ENCODE measurements at regions not wholly inside any gene's neighbourhood (a gene's known extent, or its start where the extent isn't known, plus 50 kb on each side); places are given as distances from the start of the nearest gene placed in this dataset.

GRCh38 chr18:53753601-53754000 lies 470.9 kb downstream of the MBD2 start:
- DNase-seq (ENCODE audit: low read depth): no peak

- DNase-seq (ENCODE audit: low read depth): no peak
Observed at GRCh38 chr18:53752781-53753367, 471.6 kb downstream of the MBD2 start.

GRCh38 chr18:53749766-53750165 lies 474.7 kb downstream of the MBD2 start:
- DNase-seq (ENCODE audit: low read depth): no peak

- peak; percentile 20 for DNase-seq (ENCODE audit: low read depth)
Observed at GRCh38 chr18:53747663-53748160, 476.8 kb downstream of the MBD2 start.

GRCh38 chr18:53747210-53747609 lies 477.3 kb downstream of the MBD2 start:
- no peak for DNase-seq (ENCODE audit: low read depth)

GRCh38 chr18:53745986-53746385 lies 478.5 kb downstream of the MBD2 start:
- DNase-seq (ENCODE audit: low read depth): no peak

GRCh38 chr18:53745224-53745967 lies 479.1 kb downstream of the MBD2 start:
- no peak for DNase-seq (ENCODE audit: low read depth)

- no peak for DNase-seq (ENCODE audit: low read depth)
Observed at GRCh38 chr18:53739700-53740099, 484.8 kb downstream of the MBD2 start.

- DNase-seq (ENCODE audit: low read depth): no peak
Observed at GRCh38 chr18:53735526-53735925, 488.9 kb downstream of the MBD2 start.

- DNase-seq (ENCODE audit: low read depth): no peak
Observed at GRCh38 chr18:53715243-53715853, 509.1 kb downstream of the MBD2 start.

- DNase-seq (ENCODE audit: low read depth): no peak
Observed at GRCh38 chr18:53710080-53710479, 514.4 kb downstream of the MBD2 start.

GRCh38 chr18:53702480-53702879 lies 522.0 kb downstream of the MBD2 start:
- DNase-seq (ENCODE audit: low read depth): no peak

- no peak for DNase-seq (ENCODE audit: low read depth)
Observed at GRCh38 chr18:53701697-53702096, 522.8 kb downstream of the MBD2 start.

GRCh38 chr18:53698907-53699306 lies 525.6 kb downstream of the MBD2 start:
- peak; percentile 24 for DNase-seq (ENCODE audit: low read depth)

GRCh38 chr18:53689886-53690285 lies 534.6 kb downstream of the MBD2 start:
- no peak for DNase-seq (ENCODE audit: low read depth)

- no peak for DNase-seq (ENCODE audit: low read depth)
Observed at GRCh38 chr18:53686965-53687364, 537.5 kb downstream of the MBD2 start.

GRCh38 chr18:53682796-53683195 lies 541.7 kb downstream of the MBD2 start:
- no peak for DNase-seq (ENCODE audit: low read depth)

GRCh38 chr18:53677480-53677879 lies 547.0 kb downstream of the MBD2 start:
- DNase-seq (ENCODE audit: low read depth): no peak

- no peak for DNase-seq (ENCODE audit: low read depth)
Observed at GRCh38 chr18:53665701-53666100, 558.8 kb downstream of the MBD2 start.

GRCh38 chr18:53664575-53664974 lies 559.9 kb downstream of the MBD2 start:
- no peak for DNase-seq (ENCODE audit: low read depth)

- no peak for DNase-seq (ENCODE audit: low read depth)
Observed at GRCh38 chr18:53660306-53660705, 564.2 kb downstream of the MBD2 start.

GRCh38 chr18:53657257-53657656 lies 567.2 kb downstream of the MBD2 start:
- DNase-seq (ENCODE audit: low read depth): no peak

- no peak for DNase-seq (ENCODE audit: low read depth)
Observed at GRCh38 chr18:53649621-53650020, 574.8 kb downstream of the MBD2 start.
